Ovary (tissue), 7 donors: ENCODE measurements at regions not wholly inside any gene's neighbourhood (a gene's known extent, or its start where the extent isn't known, plus 50 kb on each side); places are given as distances from the start of the nearest gene placed in this dataset.

Experiments
- DNase-seq, 5 donors: peaks; one replicate each; pipeline ENCODE4 v3.0.0-alpha.2; 2019 to 2020
- H3K27ac ChIP-seq, 2 donors: fragments of 200-600 bp; one replicate each; pipeline versions ENCODE4 v1.5.1 to v1.8.0; 2019 to 2022
- H3K27me3 ChIP-seq: fragments of 200-600 bp; one replicate; pipeline ENCODE4 v1.8.0; 2022
- H3K36me3 ChIP-seq: fragments of 200-600 bp; sonication (generic); one replicate; pipeline ENCODE4 v1.5.1; 2019
- H3K4me1 ChIP-seq: one replicate; pipeline ENCODE4 v1.8.1; 2013; ENCODE audit warnings: mild to moderate bottlenecking, moderate library complexity; ENCODE audit not compliant: insufficient read depth
- H3K4me3 ChIP-seq: fragments of 200-600 bp; sonication (generic); one replicate; pipeline ENCODE4 v1.5.1; 2017
- H3K9me3 ChIP-seq, 2 donors: fragments of 200-600 bp in 1 of 2; sonication (generic) in 1 of 2; one replicate each; pipeline versions ENCODE4 v1.5.1 to v1.8.1; 2013 to 2019; ENCODE audit warnings: mild to moderate bottlenecking in 1 of 2, moderate library complexity in 1 of 2
- CTCF ChIP-seq, 3 donors: fragments of 450-650 bp in 2 of 3; fragments of 200-600 bp in 1 of 3; IDR thresholded peaks; one replicate each; pipeline versions ENCODE4 v1.5.1 to v1.8.0; 2016 to 2022; ENCODE audit warnings: antibody characterized with exemption in 3 of 3, mild to moderate bottlenecking in 1 of 3
- EP300 ChIP-seq: sonication (generic); formaldehyde crosslinking; IDR thresholded peaks from one replicate; pipeline ENCODE4 v1.6.1; 2017; ENCODE audit warnings: antibody characterized with exemption
- POLR2A ChIP-seq: fragments of 450-650 bp; IDR thresholded peaks from one replicate; pipeline ENCODE4 v1.6.1; 2017; ENCODE audit warnings: antibody characterized with exemption, mild to moderate bottlenecking, moderate library complexity
- WGBS, 3 donors: extraction: QIAGEN DNeasy Blood & Tissue Kit in 1 of 3; methylation state at CpG; one replicate each; pipeline versions ENCODE4 v1.1.5 to v1.1.7; 2013 to 2017; 5-methylcytosine and 5-hydroxymethylcytosine counted together
- intact Hi-C, 4 donors: fragments of 100-400 bp; cut with DNase I; formaldehyde crosslinking; loops; one replicate each; pipeline versions ENCODE4 v1.11.0 to v1.15.1; 2022 to 2023
- donor health status: DM: no; HTN: no; CAD: no; lungs with moderate emphysema.
- donor health status: DM: no; HTN: no; CAD: no.
- donor health status: Bipolar disorder and iron deficiency.
- donor health status: DM: no; HTN: no; CAD: no.
- donor health status: DM: yes; HTN: yes; CAD: no.

GRCh38 chr3:11698326-11699082 lies 54.8 kb upstream of the VGLL4 start:
- Histone ChIP-seq H3K27me3 (no peaks in the 10 kb centered on the region), H3K4me1 (no peaks in the 10 kb centered on the region), H3K27ac (no peak overlapping the region), H3K9me3 (no peaks in the 10 kb centered on the region), H3K36me3 (no peaks in the 10 kb centered on the region), H3K4me3 (no peak overlapping the region)
- no peak for TF ChIP-seq CTCF (IDR thresholded peaks at IDR 0.05)
- TF ChIP-seq EP300 = no peak
- TF ChIP-seq POLR2A = no peak
- 94 to 96% (median 95%) methylated on average over 7 of the region's 7 CpGs for WGBS, 3 donors
- intact Hi-C loops = loop anchor here in 1 of 4 donors (2.0 kb wide), 1 partner anchor 14 kb away; no protein-coding TSS in a partner anchor
- DNase-seq = no peak

- intact Hi-C loops = loop anchor here in 1 of 4 donors (2.0 kb wide), 1 partner anchor 15 kb away; no protein-coding TSS in a partner anchor
- no peak for DNase-seq
- 96 to 99% (median 98%) methylated on average over 2 of the region's 2 CpGs for WGBS, 3 donors
- Histone ChIP-seq H3K27me3 (no peaks in the 10 kb centered on the region), H3K4me3 (no peak overlapping the region), H3K4me1 (no peaks in the 10 kb centered on the region), H3K9me3 (no peaks in the 10 kb centered on the region), H3K36me3 (no peaks in the 10 kb centered on the region), H3K27ac (no peak overlapping the region)
- TF ChIP-seq EP300 (no peak), POLR2A (no peak), CTCF (IDR thresholded peaks at IDR 0.05) (no peak)
Observed at GRCh38 chr3:11697701-11698100, 54.0 kb upstream of the VGLL4 start.

GRCh38 chr3:11696054-11696453 lies 52.3 kb upstream of the VGLL4 start:
- no peaks in the 10 kb centered on the region for H3K36me3 ChIP-seq
- H3K27ac ChIP-seq = no peak overlapping the region
- no peak overlapping the region for H3K4me3 ChIP-seq
- no peak for DNase-seq
- intact Hi-C loops = no loop called here
- no peaks in the 10 kb centered on the region for H3K4me1 ChIP-seq
- no peak for TF ChIP-seq POLR2A
- no peak for TF ChIP-seq CTCF (IDR thresholded peaks at IDR 0.05)
- TF ChIP-seq EP300 = no peak
- H3K27me3 ChIP-seq = no peaks in the 10 kb centered on the region
- no peaks in the 10 kb centered on the region for H3K9me3 ChIP-seq
- 80 to 86% (median 80%) methylated on average over 2 of the region's 2 CpGs for whole genome bisulfite sequencing, 3 donors
